GM19238 (cell line): ENCODE measurements at regions not wholly inside any gene's neighbourhood (a gene's known extent, or its start where the extent isn't known, plus 50 kb on each side); places are given as distances from the start of the nearest gene placed in this dataset.
"Not testable (repeated sequence)": the region's sequence is repeated elsewhere in the genome, so short reads cannot be mapped to it uniquely, and the experiment has no call there.

ENCODE experiments used
- DNase-seq: peaks from one replicate; pipeline ENCODE4 v3.0.0; 2011; ENCODE audit warnings: low spot score; ENCODE audit not compliant: insufficient read length

DNA sequence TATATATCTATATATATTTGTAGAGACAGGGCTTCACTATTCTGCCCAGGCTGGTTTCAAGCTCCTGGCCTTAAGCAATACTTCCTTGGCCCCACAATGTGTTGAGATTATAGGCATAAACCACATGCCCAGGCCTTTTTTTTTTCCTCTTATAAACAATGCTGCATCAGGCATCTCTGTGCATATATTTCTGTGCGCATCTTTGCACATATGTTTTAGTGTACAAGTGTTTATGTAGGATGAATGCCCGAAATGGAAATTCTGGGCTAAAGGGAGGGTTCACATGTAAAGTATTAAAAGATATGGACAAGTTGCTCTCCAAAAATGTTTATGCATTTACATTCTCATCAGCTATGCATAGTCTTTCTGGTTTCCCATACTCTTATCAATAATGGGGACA is 183.2 kb upstream of the SPRED2 start:
- no peak for DNase-seq

DNA sequence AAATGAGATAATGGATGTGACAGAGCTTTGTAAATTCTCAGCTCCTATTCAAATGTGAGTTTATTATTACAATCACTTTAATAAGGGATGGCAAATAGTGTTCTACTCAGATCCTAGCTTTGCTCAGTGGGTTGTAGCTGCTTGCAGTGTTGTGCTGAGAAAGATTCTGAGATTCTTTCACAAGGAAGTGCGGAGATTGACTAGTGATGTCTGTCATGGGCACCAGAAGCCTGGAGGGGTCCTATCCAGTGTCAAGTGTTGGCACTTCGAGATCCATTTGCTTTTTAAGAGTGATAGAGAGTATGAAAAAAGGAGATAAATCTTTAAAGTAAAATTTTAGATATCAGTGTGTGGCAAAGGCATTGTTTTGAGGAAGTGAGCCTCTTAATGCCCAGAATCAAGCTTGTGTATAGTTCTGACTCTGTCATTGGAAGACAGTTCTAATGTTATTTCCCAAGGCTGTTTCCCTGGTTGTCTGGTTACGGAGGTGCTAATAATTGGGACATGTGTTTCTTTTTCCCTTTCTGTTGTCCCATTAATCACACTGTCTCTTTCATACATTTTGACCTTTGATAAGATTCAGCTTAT is 181.7 kb upstream of the SPRED2 start:
- no peak for DNase-seq

DNA sequence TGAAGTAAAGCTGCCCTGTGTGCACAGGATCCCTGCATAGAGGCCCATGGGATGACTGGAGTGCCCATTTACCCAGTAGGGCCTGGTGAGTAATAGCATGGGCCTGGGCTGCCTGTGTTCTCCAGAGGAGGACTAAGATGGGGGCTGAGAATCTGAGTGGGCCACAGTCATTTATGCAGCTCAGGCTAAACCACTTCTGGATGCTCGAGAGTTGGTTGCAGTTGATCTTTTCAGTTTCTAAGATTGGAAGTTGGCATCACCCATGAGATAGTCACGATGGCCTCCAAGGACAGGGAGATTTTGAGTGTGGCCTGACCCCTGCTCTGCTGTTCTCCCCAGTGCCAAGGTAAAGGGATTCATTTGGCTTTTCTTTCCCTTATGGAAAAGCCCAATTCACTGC is 179.1 kb upstream of the SPRED2 start:
- no peak for DNase-seq

DNA sequence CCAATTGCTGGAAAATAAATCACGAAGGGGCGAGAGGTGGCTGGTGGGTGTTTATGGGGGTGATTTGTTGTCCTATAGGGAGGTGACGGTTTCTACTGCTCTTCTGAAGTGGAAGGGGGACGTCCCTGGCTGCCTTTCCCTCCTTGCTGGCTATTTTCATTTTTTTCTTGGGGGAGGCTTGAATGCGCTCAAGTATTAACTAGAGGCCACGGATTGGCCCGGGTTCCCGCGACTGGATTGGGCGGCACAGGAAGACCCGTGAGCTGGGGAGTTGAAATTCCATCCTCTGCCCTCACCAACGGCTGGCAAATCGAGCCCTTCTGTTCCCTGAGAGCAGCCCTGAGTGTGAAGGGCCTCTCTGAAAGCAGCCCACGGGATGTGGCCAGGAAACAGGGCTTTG is 176.5 kb upstream of the SPRED2 start:
- no peak for DNase-seq

DNA sequence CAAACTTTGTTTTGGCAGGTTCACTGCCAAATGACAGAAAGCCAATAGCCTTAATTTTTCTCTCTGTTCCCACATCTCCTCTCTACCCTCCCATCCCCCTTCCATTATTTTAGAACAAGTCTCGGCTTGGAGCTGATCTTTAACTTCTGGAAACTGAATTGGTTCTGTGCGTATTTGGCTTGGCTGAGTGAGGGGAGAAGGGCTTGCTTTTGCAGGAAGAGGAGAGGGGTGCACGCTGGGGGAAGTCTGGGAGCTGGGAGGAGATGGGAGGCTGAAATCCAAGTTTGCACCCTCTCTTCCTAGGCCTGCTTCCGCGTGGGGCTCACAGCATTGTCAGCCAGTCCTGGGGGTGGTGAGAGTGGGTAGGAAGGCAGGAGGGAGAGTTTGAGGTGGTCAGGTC is 176.1 kb upstream of the SPRED2 start:
- no peak for DNase-seq

DNA sequence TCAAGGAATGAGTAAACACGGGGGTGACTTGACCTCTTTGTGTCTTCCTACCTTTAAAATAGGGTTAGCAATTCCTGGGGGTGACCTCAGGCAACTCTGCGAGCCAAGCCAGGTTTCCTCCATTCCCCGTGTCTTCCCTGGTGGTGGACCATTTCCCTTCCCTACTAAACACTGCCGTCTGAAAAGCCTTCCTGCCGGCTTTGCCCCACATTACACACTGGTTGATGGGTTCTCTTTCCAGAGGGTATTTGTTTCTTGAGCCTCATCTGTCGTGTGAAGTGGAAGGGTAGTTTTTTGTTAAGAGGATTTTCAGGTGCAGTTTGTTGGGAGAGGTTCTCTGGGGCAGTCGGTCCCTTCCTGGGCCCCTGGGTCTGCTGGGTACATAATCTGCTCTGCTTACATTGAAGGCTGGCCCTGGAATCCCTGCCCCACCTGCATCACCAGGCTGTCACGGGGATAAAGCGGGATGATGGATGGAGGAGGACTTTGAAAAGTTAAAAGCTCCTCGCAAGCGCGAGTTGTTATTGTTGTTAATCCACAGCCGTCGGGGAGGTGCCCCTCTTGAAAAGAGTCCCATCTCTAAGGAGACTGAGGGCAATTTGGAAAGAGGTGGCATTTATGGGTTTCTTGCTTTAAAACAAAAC is 175.4 kb upstream of the SPRED2 start:
- no peak for DNase-seq

DNA sequence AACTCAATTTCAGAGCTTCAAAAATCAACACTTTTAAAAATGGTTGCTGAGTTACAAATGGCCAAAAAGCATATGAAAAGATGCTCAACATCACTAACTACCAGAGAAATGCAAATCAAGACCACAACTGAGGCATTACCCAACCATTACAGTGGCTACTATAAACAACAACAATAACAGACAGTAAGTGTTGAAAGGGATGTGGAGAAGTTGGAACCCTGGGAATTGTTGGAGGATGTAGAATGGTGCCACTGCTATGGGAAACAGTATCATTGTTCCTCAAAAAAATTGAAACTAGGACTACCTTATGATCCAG is 173.3 kb upstream of the SPRED2 start:
- no peak for DNase-seq

DNA sequence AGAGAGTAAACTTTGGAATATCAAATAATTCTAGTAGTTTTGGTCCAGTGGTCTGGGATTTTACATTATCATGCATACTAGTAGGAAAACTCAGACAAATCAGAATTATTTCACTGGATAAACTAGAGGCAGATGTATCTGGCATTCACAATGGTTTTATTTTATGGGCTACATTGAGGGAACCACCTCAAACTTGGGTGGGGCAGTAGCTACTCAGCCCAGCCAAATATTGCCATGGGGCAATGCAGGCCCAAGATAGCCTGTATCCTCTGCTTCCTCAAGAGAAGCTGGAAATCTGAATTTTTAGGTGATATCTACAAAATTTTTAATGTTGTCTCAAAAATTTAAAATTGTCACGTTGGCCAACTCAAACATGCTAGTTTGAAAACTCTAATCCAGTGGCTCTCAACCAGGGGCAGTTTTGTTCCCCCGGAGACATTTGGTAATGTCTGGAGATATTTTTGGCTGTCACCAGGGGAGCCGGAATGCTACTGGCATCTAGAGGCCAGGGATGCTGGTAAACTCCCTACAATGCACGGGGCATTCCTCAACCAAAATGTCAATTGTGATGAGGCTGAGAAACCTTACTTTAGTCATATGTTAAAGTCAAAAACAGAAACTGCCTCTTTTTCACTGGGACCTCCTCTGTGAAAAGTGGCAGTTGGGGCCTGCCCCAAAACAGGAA is 172.8 kb upstream of the SPRED2 start:
- no peak for DNase-seq

DNA sequence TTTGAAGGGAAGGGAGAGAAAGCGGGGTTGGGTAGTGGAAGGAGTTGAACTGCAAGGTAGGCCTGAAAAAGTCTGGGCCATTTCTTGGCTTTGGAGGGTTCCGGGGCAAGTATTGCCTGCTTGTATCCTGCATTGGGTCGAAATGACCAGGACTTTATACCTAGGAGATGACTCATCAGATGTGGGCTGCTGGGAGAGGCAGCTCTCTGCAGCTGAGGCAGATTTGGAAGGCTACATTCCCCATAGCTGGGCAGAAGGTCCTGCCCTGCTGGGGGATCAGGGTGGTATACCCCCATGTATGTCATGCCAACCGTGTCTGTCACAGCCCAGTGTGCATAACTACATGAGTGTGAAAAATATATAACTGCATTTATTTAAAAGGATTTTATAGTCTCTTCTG is 171.8 kb upstream of the SPRED2 start:
- DNase-seq: no peak

DNA sequence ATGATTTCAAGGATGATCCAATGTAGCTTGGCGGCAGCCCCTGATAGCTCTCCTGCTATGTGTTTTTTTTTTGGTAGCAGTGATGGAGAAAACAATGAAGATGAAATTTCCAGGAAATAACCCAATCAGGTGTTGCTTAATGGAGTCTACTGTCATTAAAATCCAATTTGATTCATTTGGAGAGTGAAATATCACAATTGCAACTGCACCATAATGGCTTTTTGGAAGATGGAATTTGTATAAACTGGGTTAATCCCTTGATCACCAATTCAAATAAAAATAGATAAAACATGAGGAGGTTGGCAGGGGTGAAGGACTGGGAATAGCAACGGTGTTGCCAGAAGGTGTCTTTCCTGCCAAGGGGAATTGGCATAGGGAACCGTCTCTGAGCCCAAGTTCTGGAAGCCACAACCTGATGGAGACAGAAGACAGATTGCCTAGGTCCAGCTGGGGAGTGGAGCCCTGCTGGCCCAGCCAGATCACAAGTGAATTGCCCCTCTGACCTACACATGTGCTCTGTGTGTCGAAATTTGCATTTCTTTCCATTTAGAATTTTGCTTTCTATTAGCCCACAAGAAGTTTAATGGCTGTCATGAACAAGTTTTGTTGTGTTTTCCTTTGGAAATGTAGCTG is 170.3 kb upstream of the SPRED2 start:
- no peak for DNase-seq

DNA sequence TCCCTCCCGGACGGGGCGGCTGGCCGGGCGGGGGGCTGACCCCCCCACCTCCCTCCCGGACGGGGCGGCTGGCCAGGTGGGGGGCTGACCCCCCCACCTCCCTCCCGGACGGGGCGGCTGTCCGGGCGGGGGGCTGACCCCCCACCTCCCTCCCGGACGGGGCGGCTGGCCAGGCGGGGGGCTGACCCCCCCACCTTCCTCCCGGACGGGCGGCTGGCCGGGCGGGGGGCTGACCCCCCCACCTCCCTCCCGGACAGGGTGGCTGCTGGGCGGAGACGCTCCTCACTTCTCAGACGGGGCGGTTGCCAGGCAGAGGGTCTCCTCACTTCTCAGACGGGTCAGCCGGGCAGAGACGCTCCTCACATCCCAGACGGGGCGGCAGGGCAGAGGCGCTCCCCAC is 168.5 kb upstream of the SPRED2 start:
- not testable (repeated sequence) for DNase-seq

DNA sequence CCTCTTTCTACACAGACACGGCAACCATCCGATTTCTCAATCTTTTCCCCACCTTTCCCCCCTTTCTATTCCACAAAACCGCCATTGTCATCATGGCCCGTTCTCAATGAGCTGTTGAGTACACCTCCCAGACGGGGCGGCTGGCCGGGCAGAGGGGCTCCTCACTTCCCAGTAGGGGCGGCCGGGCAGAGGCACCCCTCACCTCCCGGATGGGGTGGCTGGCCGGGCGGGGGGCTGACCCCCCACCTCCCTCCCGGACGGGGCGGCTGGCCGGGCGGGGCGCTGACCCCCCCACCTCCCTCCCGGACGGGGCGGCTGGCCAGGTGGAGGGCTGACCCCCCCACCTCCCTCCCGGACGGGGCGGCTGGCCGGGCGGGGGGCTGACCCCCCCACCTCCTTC is 168.0 kb upstream of the SPRED2 start:
- not testable (repeated sequence) for DNase-seq

DNA sequence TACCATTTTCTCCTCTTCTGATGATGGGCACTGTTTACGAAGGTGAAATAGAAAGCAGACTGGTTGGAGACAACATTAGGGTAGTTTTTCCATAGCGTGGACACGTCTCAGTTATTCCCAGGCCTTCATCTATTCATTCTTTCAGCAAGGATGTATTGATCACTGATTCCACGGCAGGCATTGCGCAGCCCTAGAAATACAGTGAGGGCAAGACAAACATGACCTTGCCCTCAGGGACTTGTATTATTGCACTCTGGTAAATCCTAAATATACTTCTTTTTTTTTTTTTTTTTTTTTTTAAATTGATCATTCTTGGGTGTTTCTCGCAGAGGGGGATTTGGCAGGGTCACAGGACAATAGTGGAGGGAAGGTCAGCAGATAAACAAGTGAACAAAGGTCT is 167.3 kb upstream of the SPRED2 start:
- DNase-seq: no peak

DNA sequence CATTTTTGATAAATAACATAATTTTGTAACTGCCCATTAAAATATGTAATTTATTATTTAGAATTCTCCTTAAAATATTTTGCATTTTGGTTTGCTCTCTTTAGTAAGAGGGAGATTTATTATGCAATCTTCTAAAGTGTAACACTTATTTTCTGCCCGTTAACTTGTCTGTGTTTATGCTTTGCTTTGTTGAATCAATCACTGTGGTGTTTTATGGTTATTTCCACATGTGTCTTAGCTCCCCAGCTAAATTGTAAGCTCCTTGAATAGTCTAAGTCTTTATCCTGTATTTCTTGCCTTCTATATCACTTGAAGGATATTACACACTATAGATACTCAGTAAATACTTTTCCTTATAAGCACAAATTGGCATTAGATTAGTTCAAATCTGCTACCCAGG is 166.6 kb upstream of the SPRED2 start:
- DNase-seq: no peak

DNA sequence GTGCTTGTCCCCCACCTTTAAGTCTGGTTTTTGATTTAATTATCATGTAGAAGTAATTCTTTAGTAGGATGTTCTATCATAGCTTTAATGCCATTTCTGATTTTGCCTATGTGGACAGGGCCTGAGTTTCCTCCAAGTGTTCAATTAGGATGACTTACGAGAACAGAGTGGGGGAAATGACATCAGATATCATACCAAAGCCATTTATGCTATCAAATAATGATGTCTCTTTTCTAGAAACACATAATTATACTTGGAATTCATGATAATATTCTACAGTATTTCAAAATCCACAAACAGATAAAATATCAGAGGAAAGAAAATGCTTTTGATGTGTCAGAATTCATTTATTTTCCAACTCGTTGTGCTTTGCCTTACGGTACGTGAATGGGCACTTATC is 165.9 kb upstream of the SPRED2 start:
- DNase-seq: no peak

DNA sequence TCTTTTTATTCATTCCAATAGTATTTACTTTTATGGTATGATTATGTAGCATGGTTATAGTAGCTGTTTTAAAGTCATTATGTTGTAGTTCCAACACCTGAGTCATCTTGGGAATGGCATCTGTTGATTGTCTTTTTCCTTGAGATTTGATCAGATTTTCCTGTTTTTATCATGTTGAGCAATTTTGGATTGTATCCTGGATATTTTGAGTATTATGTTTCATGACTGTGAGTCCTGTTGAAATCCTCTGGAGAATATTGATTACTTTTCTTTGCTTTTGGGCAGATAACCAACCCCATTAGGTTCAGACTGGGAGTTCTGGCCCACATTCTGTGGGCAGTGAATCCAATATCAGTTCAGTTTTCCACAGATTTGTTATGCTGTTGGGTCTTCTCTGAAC is 163.2 kb upstream of the SPRED2 start:
- DNase-seq: no peak

DNA sequence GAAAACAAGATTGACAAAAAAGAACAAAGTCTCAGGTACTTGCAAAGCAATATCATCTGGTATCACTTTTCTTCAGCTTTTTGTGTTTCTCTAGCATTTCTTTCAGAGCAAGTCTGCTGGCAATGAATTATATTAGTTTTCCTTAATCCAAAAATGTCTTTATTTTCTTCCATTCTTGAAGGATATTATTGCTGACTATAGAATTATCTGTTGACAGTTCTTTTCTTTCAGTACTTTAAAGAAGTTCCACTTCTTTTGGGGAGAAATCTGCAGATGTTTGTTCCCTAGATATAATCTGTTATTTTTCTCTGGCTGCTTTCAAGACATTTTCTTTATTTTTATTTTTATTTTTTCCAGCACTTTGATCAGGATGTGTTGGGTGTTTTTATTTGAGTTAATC is 161.8 kb upstream of the SPRED2 start:
- DNase-seq: no peak

DNA sequence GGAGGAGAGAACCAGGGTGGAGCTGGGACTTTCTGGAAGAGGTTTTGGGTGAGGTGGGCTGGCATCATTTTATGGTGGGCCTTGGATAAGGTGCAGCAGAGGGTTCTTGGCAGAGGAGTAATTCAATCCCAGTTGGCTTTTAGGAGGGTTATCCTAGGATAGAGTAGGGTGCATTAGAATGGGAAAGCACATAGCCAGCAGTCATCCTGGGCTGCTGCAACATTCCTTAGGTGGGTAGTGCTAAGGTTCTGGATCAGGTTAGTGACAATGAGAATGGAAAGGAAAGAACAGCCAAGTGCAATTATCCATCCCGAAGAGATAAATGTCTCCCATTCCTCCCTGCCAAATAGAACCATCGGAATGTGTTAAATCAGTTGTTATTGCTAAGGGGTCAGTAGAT is 157.3 kb upstream of the SPRED2 start:
- DNase-seq: no peak

DNA sequence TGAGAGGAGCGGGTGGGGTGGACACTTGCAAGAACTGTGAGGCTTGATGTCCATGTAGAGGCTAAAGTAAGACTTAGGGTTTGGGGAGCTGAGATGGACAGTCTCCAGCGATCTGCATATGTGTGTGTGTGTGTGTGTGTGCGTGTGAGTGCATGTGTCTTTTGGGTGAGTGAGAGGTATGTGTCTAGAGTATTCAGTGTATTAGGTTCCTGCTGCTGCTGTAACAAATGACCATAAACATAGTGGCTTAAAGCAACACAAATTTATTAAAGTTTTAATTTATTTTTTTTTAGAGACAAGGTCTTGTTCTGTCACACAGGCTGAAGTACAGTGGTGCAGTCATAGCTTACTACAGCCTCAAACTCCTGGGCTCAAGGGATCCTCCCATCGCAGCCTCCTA is 155.4 kb upstream of the SPRED2 start:
- no peak for DNase-seq

DNA sequence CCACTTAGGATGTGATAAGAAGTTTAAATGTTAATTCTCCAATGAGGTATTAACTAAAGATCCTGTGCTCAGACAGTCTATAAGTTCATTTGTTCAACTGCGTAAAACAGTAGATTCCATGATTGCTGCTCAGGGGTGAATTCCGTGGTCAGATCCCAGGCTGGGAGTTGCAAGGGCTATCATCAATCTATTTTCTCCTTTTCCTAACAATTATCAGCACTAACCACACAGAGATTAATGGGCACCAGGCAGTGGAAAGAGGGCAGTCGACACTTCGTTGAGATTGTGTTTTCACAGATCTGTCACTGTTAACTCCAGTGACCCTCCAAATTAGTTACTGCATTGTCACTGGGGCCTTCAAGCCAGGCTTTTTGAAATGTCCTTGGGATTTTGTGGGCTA is 154.1 kb upstream of the SPRED2 start:
- DNase-seq: no peak

DNA sequence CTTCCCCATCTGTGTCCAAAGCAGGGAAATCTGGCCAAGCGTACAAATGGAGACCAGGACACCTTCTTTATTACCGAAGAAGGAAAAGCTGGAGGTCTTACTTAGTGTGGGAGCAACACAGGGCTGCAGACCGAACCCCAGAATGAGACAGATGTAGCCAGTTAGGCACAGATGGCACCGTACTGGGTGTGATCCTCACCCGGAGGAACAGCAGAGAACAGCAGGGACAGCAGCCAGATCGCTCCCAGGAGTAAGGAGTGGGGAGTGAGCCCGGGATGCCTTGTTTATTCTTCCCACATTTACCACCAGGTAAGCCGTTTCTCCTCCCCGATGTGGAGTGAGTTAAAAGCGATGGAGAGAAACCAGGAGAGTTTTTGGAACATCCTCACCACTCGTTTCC is 150.7 kb upstream of the SPRED2 start:
- no peak for DNase-seq

DNA sequence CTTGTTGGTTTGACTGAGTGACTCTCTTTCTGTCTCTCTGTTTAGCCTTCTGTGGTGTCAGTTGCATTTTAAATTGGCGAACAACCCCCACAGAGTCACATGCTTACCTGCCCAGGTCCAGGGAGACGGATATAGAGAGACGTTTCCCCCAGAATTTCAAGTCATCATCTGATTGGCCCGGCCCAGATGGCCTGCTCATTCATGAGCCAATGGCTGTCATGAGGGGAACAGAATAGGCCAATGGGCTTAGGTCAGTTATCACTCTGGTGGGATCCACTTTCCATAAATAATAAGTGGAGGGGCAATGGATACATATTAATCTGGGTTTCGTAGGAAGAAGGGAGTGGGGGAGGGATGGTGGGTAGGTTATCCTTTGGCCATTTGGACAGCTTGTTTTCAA is 150.0 kb upstream of the SPRED2 start:
- DNase-seq: no peak

DNA sequence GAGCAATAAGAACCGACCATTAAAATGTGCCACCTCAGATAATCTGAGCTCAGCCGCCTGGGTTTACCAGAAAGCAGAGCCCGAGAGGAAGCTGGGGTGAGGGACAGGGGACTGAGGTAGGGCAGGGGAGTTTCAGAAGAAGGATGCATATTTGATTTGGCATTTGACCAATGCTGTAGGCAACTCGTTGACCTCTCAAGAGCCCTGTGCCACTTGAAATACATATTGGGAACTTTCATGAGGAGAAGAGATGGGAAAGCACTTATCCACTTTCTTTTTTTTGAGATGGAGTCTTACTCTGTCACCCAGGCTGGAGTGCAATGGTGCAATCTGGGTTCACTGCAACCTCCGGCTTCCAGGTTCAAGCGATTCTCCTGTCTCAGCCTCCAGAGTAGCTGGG is 148.4 kb upstream of the SPRED2 start:
- no peak for DNase-seq
